ENCODE measurements at regions not wholly inside any gene's neighbourhood (a gene's known extent, or its start where the extent isn't known, plus 50 kb on each side); places are given as distances from the start of the nearest gene placed in this dataset.

DNA sequence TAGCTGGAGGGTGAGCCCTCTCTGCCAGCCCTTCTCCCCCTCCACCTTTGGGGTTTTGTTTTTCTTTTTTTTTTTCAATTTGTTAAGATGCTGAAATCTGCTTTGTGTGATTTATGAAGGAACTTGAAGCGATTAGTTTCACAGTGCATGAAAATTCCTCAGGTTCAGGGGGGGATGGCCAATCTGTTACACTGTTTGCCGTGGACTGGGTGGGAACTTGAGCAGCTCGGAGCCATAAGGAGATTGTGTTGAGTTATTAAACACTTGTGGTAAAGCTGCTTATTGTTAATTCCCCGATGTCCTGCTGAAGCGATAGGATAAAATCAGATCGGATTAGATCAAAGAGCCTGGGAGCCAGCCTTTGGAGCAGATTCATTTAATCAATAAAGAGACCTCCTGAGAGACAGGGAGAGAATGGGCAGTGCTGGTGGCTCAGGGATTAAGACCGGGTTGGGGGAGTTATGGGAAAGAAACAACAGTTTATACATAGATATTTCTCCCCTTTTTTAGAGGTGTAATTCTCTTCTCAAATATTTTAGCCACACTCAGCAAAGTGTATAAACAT is 105.8 kb upstream of the SPATA31D4 start:
- no peaks in the 10 kb centered on the region for H3K79me2 ChIP-seq (ENCODE audit: control insufficient read depth, insufficient read depth, low read length)
- TF ChIP-seq ZZZ3 (IDR thresholded peaks at IDR 0.05; ENCODE audit: control insufficient read depth, insufficient read length, low read depth) (no peak), ZSCAN29 (IDR thresholded peaks at IDR 0.05) (no peak), RUNX3 (IDR thresholded peaks at IDR 0.05; ENCODE audit: low read length) (no peak), TCF3 (IDR thresholded peaks at IDR 0.05; ENCODE audit: borderline replicate concordance, insufficient read depth, low read depth, low read length) (no peak), TCF12 (IDR thresholded peaks at IDR 0.05; ENCODE audit: low read depth, low read length) (no peak), GABPA (IDR thresholded peaks at IDR 0.05; ENCODE audit: low read depth) (no peak)
- TF ChIP-seq, protein P1, sequence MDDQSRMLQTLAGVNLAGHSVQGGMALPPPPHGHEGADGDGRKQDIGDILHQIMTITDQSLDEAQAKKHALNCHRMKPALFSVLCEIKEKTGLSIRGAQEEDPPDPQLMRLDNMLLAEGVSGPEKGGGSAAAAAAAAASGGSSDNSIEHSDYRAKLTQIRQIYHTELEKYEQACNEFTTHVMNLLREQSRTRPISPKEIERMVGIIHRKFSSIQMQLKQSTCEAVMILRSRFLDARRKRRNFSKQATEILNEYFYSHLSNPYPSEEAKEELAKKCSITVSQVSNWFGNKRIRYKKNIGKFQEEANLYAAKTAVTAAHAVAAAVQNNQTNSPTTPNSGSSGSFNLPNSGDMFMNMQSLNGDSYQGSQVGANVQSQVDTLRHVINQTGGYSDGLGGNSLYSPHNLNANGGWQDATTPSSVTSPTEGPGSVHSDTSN (IDR thresholded peaks at IDR 0.05; ENCODE audit: insufficient replicate concordance, low read depth, low read length), result no peak
- TF ChIP-seq, protein P2, sequence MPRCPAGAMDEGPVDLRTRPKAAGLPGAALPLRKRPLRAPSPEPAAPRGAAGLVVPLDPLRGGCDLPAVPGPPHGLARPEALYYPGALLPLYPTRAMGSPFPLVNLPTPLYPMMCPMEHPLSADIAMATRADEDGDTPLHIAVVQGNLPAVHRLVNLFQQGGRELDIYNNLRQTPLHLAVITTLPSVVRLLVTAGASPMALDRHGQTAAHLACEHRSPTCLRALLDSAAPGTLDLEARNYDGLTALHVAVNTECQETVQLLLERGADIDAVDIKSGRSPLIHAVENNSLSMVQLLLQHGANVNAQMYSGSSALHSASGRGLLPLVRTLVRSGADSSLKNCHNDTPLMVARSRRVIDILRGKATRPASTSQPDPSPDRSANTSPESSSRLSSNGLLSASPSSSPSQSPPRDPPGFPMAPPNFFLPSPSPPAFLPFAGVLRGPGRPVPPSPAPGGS (IDR thresholded peaks at IDR 0.05; ENCODE audit: borderline replicate concordance, insufficient read depth, low read depth, low read length, poor library complexity, severe bottlenecking), result no peak
- no peaks in the 10 kb centered on the region for H3K36me3 ChIP-seq (ENCODE audit: control insufficient read depth in 2 of 2, insufficient read depth in 2 of 2, low read length in 1 of 2)
- CTCF ChIA-PET, result no interaction called here
- no peaks in the 10 kb centered on the region for H4K20me1 ChIP-seq (ENCODE audit: control insufficient read depth, insufficient read depth)
- ATAC-seq (no peak), FAIRE-seq (no peak), DNase-seq (ENCODE audit: low read depth, low spot score) (no peak)
- BruUV-seq (replicated peaks), result no TSS peak
- intact Hi-C loops (cut with micrococcal nuclease; ENCODE audit: unreplicated experiment), result no loop called here
- no peaks in the 10 kb centered on the region for H3K27me3 ChIP-seq (replicated peaks in 1 of 2; ENCODE audit: control insufficient read depth in 2 of 2, insufficient read depth in 2 of 2, low read length in 1 of 2)
- no peaks in the 10 kb centered on the region; the same call in 2 of the 3 replicates for H3K9me3 ChIP-seq (replicated peaks; ENCODE audit: control insufficient read depth, insufficient read depth, low read length)
- no peak overlapping the region for H3K27ac ChIP-seq (ENCODE audit: control insufficient read depth, insufficient read depth)
- RAD21 ChIA-PET (ENCODE audit: unreplicated experiment), result no interaction called here
- no peak overlapping the region for H3K9ac ChIP-seq (ENCODE audit: control insufficient read depth, insufficient read depth, low read length)
- SMC1A ChIA-PET (ENCODE audit: uncharacterized antibody, unreplicated experiment), result no interaction called here
- POLR2A ChIA-PET, result no interaction called here
- 42% methylated on average over 7 of the region's 7 CpGs for WGBS (ENCODE audit: insufficient coverage, insufficient replicate concordance, low lambda C conversion rate, missing lambda C conversion rate)
- no peak overlapping the region for H2AFZ ChIP-seq (ENCODE audit: control insufficient read depth, low read depth, low read length)
- no peak overlapping the region for H3K4me2 ChIP-seq (ENCODE audit: control insufficient read depth, insufficient read depth)
- no peaks in the 10 kb centered on the region for H3K4me1 ChIP-seq (ENCODE audit: control insufficient read depth, insufficient read depth, low read length)
- no peak overlapping the region for H3K4me3 ChIP-seq
- in situ Hi-C loops (cut with MboI), result no loop called here
